Body of pancreas (tissue), 4 donors: ENCODE measurements at regions not wholly inside any gene's neighbourhood (a gene's known extent, or its start where the extent isn't known, plus 50 kb on each side); places are given as distances from the start of the nearest gene placed in this dataset.

Experiments
- POLR2A ChIP-seq, 3 donors: fragments of 450-650 bp; IDR thresholded peaks; one replicate each; pipeline ENCODE4 v1.6.1; 2016; ENCODE audit warnings: antibody characterized with exemption in 3 of 3, mild to moderate bottlenecking in 2 of 3
- TF ChIP-seq, protein P1 (sequence below), 7 experiments: fragments of 450-650 bp in 4 of 7; fragments of 200-600 bp in 3 of 7; sonication (generic) in 3 of 7; IDR thresholded peaks; one replicate each; pipeline ENCODE4 v1.5.1; 2016 to 2019; ENCODE audit warnings: antibody characterized with exemption in 7 of 7

DNA sequence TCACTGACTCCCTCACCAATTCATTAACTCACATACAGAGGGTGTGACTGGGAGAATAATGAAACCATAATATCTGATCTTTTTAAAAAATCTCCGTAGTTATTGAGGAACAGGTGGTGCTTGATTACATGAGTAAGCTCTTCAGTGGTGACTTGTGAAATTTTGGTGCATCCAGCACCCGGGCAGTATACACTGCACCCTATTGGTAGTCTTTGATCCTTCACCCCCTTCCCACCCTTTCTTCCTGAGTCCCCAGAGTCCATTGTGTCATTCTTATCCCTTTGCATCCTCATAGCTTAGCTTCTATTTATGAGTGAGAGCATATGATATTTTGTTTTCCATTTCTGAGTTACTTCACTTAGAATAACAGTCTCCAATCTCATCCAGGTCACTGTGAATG, 1143.8 kb downstream of the PCDH19 start:
- TF ChIP-seq, protein P1, sequence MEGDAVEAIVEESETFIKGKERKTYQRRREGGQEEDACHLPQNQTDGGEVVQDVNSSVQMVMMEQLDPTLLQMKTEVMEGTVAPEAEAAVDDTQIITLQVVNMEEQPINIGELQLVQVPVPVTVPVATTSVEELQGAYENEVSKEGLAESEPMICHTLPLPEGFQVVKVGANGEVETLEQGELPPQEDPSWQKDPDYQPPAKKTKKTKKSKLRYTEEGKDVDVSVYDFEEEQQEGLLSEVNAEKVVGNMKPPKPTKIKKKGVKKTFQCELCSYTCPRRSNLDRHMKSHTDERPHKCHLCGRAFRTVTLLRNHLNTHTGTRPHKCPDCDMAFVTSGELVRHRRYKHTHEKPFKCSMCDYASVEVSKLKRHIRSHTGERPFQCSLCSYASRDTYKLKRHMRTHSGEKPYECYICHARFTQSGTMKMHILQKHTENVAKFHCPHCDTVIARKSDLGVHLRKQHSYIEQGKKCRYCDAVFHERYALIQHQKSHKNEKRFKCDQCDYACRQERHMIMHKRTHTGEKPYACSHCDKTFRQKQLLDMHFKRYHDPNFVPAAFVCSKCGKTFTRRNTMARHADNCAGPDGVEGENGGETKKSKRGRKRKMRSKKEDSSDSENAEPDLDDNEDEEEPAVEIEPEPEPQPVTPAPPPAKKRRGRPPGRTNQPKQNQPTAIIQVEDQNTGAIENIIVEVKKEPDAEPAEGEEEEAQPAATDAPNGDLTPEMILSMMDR (IDR thresholded peaks at IDR 0.05): no peak
- no peak for TF ChIP-seq POLR2A (IDR thresholded peaks at IDR 0.05)
